PC-9 (cell line): ENCODE measurements at regions not wholly inside any gene's neighbourhood (a gene's known extent, or its start where the extent isn't known, plus 50 kb on each side); places are given as distances from the start of the nearest gene placed in this dataset.

ENCODE experiments used
- BruUV-seq: library from RNA; stranded (reverse); fragments of 400-500 nt; replicated peaks from 2 replicates; lab custom pipeline; 2021; lab: Mats Ljungman, UMichigan
- CTCF ChIA-PET: fragments of 300-600 bp; sonication (Branson Sonifier 250); formaldehyde crosslinking; loops from one replicate; lab custom pipeline; 2022; ENCODE audit warnings: antibody characterized with exemption; lab: Charles Lee
- POLR2A ChIA-PET: fragments of 300-600 bp; sonication (Branson Sonifier 250); formaldehyde crosslinking; loops from one replicate; lab custom pipeline; 2022; ENCODE audit warnings: antibody characterized with exemption; ENCODE audit not compliant: unreplicated experiment; lab: Charles Lee
- DNase-seq, 2 experiments: peaks; one replicate each; pipeline versions ENCODE4 v3.0.0 to v3.0.0-alpha.2; 2015 to 2022; ENCODE audit warnings: mixed read lengths in 1 of 2
- H2AFZ ChIP-seq: fragments of 200-600 bp; sonication (generic); 2 replicates; pipeline ENCODE4 v1.8.1; 2017; ENCODE audit warnings: antibody characterized with exemption
- H3F3A ChIP-seq: fragments of 200-600 bp; sonication (generic); 2 replicates; pipeline ENCODE4 v1.8.1; 2017; ENCODE audit warnings: antibody characterized with exemption, mild to moderate bottlenecking, low read depth; ENCODE audit not compliant: insufficient read depth
- H3K27ac ChIP-seq: fragments of 200-600 bp; sonication (generic); 2 replicates; pipeline ENCODE4 v1.6.1; 2016; ENCODE audit warnings: mixed run types
- H3K27me3 ChIP-seq: fragments of 200-600 bp; sonication (generic); 2 replicates; pipeline ENCODE4 v1.6.1; 2016; ENCODE audit warnings: low read depth, mixed run types; ENCODE audit not compliant: insufficient read depth
- H3K36me3 ChIP-seq: fragments of 200-600 bp; sonication (generic); 2 replicates; pipeline ENCODE4 v1.6.1; 2016; ENCODE audit warnings: low read depth, mixed run types
- H3K4me1 ChIP-seq: fragments of 200-600 bp; sonication (generic); replicated peaks from 2 replicates; pipeline ENCODE4 v1.6.1; 2016; ENCODE audit warnings: mixed run types; ENCODE audit not compliant: insufficient read depth
- H3K4me2 ChIP-seq: fragments of 200-600 bp; sonication (generic); 2 replicates; pipeline ENCODE4 v1.6.1; 2017; ENCODE audit warnings: mixed run types
- H3K4me3 ChIP-seq: fragments of 200-600 bp; sonication (generic); 2 replicates; pipeline ENCODE4 v1.6.1; 2016; ENCODE audit warnings: mixed run types
- H3K79me2 ChIP-seq: fragments of 200-600 bp; sonication (generic); 2 replicates; pipeline ENCODE4 v1.6.1; 2017; ENCODE audit warnings: low read depth, mixed run types
- H3K9me2 ChIP-seq: fragments of 200-600 bp; sonication (generic); 2 replicates; pipeline ENCODE4 v1.8.1; 2017; ENCODE audit warnings: mild to moderate bottlenecking; ENCODE audit not compliant: insufficient read depth
- H3K9me3 ChIP-seq: fragments of 200-600 bp; sonication (generic); 2 replicates; pipeline ENCODE4 v1.8.1; 2016; ENCODE audit warnings: low read depth; ENCODE audit not compliant: insufficient read depth
- H4K20me1 ChIP-seq: fragments of 200-600 bp; sonication (generic); 2 replicates; pipeline ENCODE4 v1.8.1; 2017; ENCODE audit not compliant: insufficient read depth
- EZH2 ChIP-seq: fragments of 200-600 bp; sonication (generic); IDR thresholded peaks from 2 replicates; pipeline ENCODE4 v1.8.0; 2017; ENCODE audit warnings: antibody characterized with exemption, low read depth
- intact Hi-C: fragments of 100-400 bp; cut with micrococcal nuclease; formaldehyde crosslinking; loops from one replicate; pipeline ENCODE4 v1.10.0; 2022; ENCODE audit not compliant: unreplicated experiment
- TF ChIP-seq, protein P1 (sequence below): fragments of 200-600 bp; sonication (generic); conservative IDR thresholded peaks from 2 replicates; pipeline ENCODE4 v1.6.1; 2017; ENCODE audit warnings: mixed run types, antibody characterized with exemption, mild to moderate bottlenecking, moderate library complexity

- Histone ChIP-seq H3K9me2 (no peaks in the 10 kb centered on the region; the same call in 1 of the 2 replicates), H3K27me3 (no peaks in the 10 kb centered on the region), H3K9me3 (peaks cover 4% of the 10 kb centered on the region; the same call in 1 of the 2 replicates), H3F3A (no peaks in the 10 kb centered on the region), H3K36me3 (no peaks in the 10 kb centered on the region), H3K79me2 (no peaks in the 10 kb centered on the region), H3K4me3 (no peak overlapping the region), H3K4me2 (no peak overlapping the region), H3K4me1 (no peaks in the 10 kb centered on the region), H3K27ac (no peak overlapping the region), H4K20me1 (no peaks in the 10 kb centered on the region), H2AFZ (no peak overlapping the region)
- no TSS peak for BruUV-seq
- ChIA-PET POLR2A (no interaction called here), CTCF (no interaction called here)
- TF ChIP-seq, protein P1, sequence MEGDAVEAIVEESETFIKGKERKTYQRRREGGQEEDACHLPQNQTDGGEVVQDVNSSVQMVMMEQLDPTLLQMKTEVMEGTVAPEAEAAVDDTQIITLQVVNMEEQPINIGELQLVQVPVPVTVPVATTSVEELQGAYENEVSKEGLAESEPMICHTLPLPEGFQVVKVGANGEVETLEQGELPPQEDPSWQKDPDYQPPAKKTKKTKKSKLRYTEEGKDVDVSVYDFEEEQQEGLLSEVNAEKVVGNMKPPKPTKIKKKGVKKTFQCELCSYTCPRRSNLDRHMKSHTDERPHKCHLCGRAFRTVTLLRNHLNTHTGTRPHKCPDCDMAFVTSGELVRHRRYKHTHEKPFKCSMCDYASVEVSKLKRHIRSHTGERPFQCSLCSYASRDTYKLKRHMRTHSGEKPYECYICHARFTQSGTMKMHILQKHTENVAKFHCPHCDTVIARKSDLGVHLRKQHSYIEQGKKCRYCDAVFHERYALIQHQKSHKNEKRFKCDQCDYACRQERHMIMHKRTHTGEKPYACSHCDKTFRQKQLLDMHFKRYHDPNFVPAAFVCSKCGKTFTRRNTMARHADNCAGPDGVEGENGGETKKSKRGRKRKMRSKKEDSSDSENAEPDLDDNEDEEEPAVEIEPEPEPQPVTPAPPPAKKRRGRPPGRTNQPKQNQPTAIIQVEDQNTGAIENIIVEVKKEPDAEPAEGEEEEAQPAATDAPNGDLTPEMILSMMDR: no peak
- no peak for TF ChIP-seq EZH2
- no peak for DNase-seq
- intact Hi-C loops: no loop called here
These were observed 780.7 kb downstream of the NR2F1-AS1 start for GRCh38 chr5:92800365-92800764.

GRCh38 chr5:92795633-92796032, 785.4 kb downstream of the NR2F1-AS1 start:
- Histone ChIP-seq H4K20me1 (no peaks in the 10 kb centered on the region), H3K4me3 (no peak overlapping the region), H3K27ac (no peak overlapping the region), H3F3A (no peaks in the 10 kb centered on the region), H3K4me1 (no peaks in the 10 kb centered on the region), H3K27me3 (no peaks in the 10 kb centered on the region), H3K4me2 (no peak overlapping the region), H3K36me3 (no peaks in the 10 kb centered on the region), H3K9me3 (peaks cover 10% of the 10 kb centered on the region), H3K9me2 (no peaks in the 10 kb centered on the region; the same call in 1 of the 2 replicates), H3K79me2 (no peaks in the 10 kb centered on the region), H2AFZ (no peak overlapping the region)
- TF ChIP-seq, protein P1: no peak
- no peak for TF ChIP-seq EZH2
- no peak for DNase-seq
- CTCF ChIA-PET: no interaction called here
- intact Hi-C loops: no loop called here
- no TSS peak for BruUV-seq
- POLR2A ChIA-PET: no interaction called here

- Histone ChIP-seq H2AFZ (no peak overlapping the region), H3K9me3 (0 out of 2 replicates have a peak, but pooled peaks cover 7% of the 10 kb centered on the region), H3K9me2 (no peaks in the 10 kb centered on the region), H3K36me3 (no peaks in the 10 kb centered on the region), H4K20me1 (no peaks in the 10 kb centered on the region), H3K4me2 (no peak overlapping the region), H3K4me1 (no peaks in the 10 kb centered on the region), H3F3A (no peaks in the 10 kb centered on the region), H3K27ac (no peak overlapping the region), H3K79me2 (no peaks in the 10 kb centered on the region), H3K27me3 (no peaks in the 10 kb centered on the region), H3K4me3 (no peak overlapping the region)
- CTCF ChIA-PET: no interaction called here
- intact Hi-C loops: no loop called here
- no peak for DNase-seq
- TF ChIP-seq, protein P1: no peak
- TF ChIP-seq EZH2: no peak
- no TSS peak for BruUV-seq
- POLR2A ChIA-PET: no interaction called here
These were observed 801.0 kb downstream of the NR2F1-AS1 start for GRCh38 chr5:92780057-92780456.
